NB4 (cell line): ENCODE measurements at regions not wholly inside any gene's neighbourhood (a gene's known extent, or its start where the extent isn't known, plus 50 kb on each side); places are given as distances from the start of the nearest gene placed in this dataset.

Experiments used
- POLR2A ChIP-seq: IDR thresholded peaks from 2 replicates; pipeline ENCODE4 v1.6.1; 2011; ENCODE audit warnings: mild to moderate bottlenecking; ENCODE audit not compliant: insufficient read length; ENCODE audit errors: extremely low read depth
- TF ChIP-seq, protein P1 (sequence below): IDR thresholded peaks from one replicate; pipeline ENCODE4 v1.5.1; 2012; ENCODE audit warnings: low read depth, low read length

DNA sequence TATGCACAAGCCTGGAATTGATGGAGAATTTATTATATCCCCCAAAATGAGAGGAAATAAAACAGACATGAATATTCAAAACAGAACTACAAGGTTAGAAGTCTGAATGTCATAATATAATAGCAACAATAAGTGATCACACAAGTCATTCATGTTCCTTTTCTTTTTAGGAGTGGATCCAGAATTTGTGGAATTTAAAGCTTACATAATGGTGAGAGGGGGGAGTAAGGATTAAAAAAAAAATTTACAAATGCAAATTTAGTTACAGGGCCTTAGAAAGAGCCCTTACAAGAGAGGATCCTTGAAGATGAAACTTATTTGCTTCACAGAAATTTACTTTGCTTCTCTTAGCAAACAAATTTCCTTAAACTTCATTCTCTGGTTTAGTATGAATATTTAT lies 716.1 kb upstream of the CXADR start:
- TF ChIP-seq, protein P1, sequence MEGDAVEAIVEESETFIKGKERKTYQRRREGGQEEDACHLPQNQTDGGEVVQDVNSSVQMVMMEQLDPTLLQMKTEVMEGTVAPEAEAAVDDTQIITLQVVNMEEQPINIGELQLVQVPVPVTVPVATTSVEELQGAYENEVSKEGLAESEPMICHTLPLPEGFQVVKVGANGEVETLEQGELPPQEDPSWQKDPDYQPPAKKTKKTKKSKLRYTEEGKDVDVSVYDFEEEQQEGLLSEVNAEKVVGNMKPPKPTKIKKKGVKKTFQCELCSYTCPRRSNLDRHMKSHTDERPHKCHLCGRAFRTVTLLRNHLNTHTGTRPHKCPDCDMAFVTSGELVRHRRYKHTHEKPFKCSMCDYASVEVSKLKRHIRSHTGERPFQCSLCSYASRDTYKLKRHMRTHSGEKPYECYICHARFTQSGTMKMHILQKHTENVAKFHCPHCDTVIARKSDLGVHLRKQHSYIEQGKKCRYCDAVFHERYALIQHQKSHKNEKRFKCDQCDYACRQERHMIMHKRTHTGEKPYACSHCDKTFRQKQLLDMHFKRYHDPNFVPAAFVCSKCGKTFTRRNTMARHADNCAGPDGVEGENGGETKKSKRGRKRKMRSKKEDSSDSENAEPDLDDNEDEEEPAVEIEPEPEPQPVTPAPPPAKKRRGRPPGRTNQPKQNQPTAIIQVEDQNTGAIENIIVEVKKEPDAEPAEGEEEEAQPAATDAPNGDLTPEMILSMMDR: no peak
- no peak for TF ChIP-seq POLR2A
